Gastrocnemius medialis (tissue), 4 donors: ENCODE measurements at regions not wholly inside any gene's neighbourhood (a gene's known extent, or its start where the extent isn't known, plus 50 kb on each side); places are given as distances from the start of the nearest gene placed in this dataset.

ENCODE experiments used
- ATAC-seq, 2 donors: fragments of 150-250 bp; one replicate each; pipeline ENCODE4 v1.9.1; 2016
- DNase-seq, 2 donors: peaks; one replicate each; pipeline ENCODE4 v3.0.0-alpha.2; 2019
- H3K27ac ChIP-seq, 4 donors: fragments of 200-600 bp; sonication (generic); 1 replicate in 1 of 4; 2 replicates in 3 of 4; pipeline ENCODE4 v1.5.1; 2016 to 2018; ENCODE audit warnings: mild to moderate bottlenecking in 2 of 4, moderate library complexity in 1 of 4
- H3K27me3 ChIP-seq, 3 donors: fragments of 200-600 bp; sonication (generic) in 2 of 3; 1 replicate in 1 of 3; 2 replicates in 2 of 3; pipeline versions ENCODE4 v1.5.1 to v1.6.0; 2016 to 2019; ENCODE audit warnings: mild to moderate bottlenecking in 1 of 3, moderate library complexity in 1 of 3
- H3K36me3 ChIP-seq, 2 donors: fragments of 200-600 bp; sonication (generic) in 1 of 2; one replicate each; pipeline ENCODE4 v1.5.1; 2017 to 2018
- H3K4me1 ChIP-seq, 2 donors: fragments of 200-600 bp; sonication (generic) in 1 of 2; one replicate each; pipeline ENCODE4 v1.5.1; 2016 to 2017; ENCODE audit warnings: mild to moderate bottlenecking in 2 of 2
- H3K4me3 ChIP-seq, 4 donors: fragments of 200-600 bp; sonication (generic) in 3 of 4; 1 replicate in 1 of 4; 2 replicates in 3 of 4; pipeline ENCODE4 v1.5.1; 2016 to 2019; ENCODE audit warnings: mild to moderate bottlenecking in 2 of 4
- H3K9me3 ChIP-seq, 3 donors: fragments of 200-600 bp; sonication (generic) in 2 of 3; 1 replicate in 1 of 3; 2 replicates in 2 of 3; pipeline ENCODE4 v1.5.1; 2016 to 2019
- CTCF ChIP-seq, 5 experiments: fragments of 450-650 bp in 3 of 5; fragments of 200-600 bp in 2 of 5; sonication (generic) in 2 of 5; IDR thresholded peaks in 4 of 5; conservative IDR thresholded peaks in 1 of 5; 1 replicate in 4 of 5; 2 replicates in 1 of 5; pipeline ENCODE4 v1.5.1; 2016 to 2019; ENCODE audit warnings: antibody characterized with exemption in 5 of 5, mild to moderate bottlenecking in 3 of 5, moderate library complexity in 3 of 5
- POLR2A ChIP-seq, 2 donors: fragments of 450-650 bp; IDR thresholded peaks; one replicate each; pipeline ENCODE4 v1.6.1; 2017; ENCODE audit warnings: antibody characterized with exemption in 2 of 2, mild to moderate bottlenecking in 2 of 2, moderate library complexity in 2 of 2
- in situ Hi-C, 4 donors: fragments of 200-750 bp; cut with MboI; loops; one replicate each; pipeline versions ENCODE4 v1.15.0 to v1.8.0; 2017; ENCODE audit warnings: low sequenced_read_pairs in 4 of 4
- intact Hi-C: fragments of 100-400 bp; cut with DNase I; formaldehyde crosslinking; loops from one replicate; pipeline ENCODE4 v1.15.1; 2023; ENCODE audit warnings: low total_unique reads

GRCh38 chr10:83680470-83680891 is 458.8 kb upstream of the GHITM start:
- H3K4me3 ChIP-seq, result no peak overlapping the region
- no peak for DNase-seq
- in situ Hi-C loops, result no loop called here
- H3K27ac ChIP-seq, result no peak overlapping the region
- H3K27me3 ChIP-seq, result no peaks in the 10 kb centered on the region
- H3K9me3 ChIP-seq, result no peaks in the 10 kb centered on the region
- intact Hi-C loops, result no loop called here
- no peaks in the 10 kb centered on the region for H3K4me1 ChIP-seq
- TF ChIP-seq CTCF (IDR thresholded peaks at IDR 0.05 in 4 of 5, conservative IDR thresholded peaks at IDR 0.05 in 1 of 5) (no peak), POLR2A (IDR thresholded peaks at IDR 0.05) (no peak)
- H3K36me3 ChIP-seq, result no peaks in the 10 kb centered on the region
- ATAC-seq, result no peak

- Histone ChIP-seq H3K4me1 (no peaks in the 10 kb centered on the region), H3K9me3 (no peaks in the 10 kb centered on the region), H3K27ac (no peak overlapping the region), H3K27me3 (no peaks in the 10 kb centered on the region), H3K36me3 (no peaks in the 10 kb centered on the region), H3K4me3 (no peak overlapping the region)
- ATAC-seq (no peak), DNase-seq (no peak)
- no peak for TF ChIP-seq CTCF (IDR thresholded peaks at IDR 0.05 in 4 of 5, conservative IDR thresholded peaks at IDR 0.05 in 1 of 5)
- no peak for TF ChIP-seq POLR2A (IDR thresholded peaks at IDR 0.05)
- intact Hi-C loops, result no loop called here
- in situ Hi-C loops, result no loop called here
Measured at GRCh38 chr10:83682414-83682813, 456.9 kb upstream of the GHITM start.

GRCh38 chr10:83685458-83685857 is 453.9 kb upstream of the GHITM start:
- Histone ChIP-seq H3K27ac (no peak overlapping the region), H3K9me3 (no peaks in the 10 kb centered on the region), H3K4me3 (no peak overlapping the region), H3K4me1 (no peaks in the 10 kb centered on the region), H3K36me3 (no peaks in the 10 kb centered on the region), H3K27me3 (no peaks in the 10 kb centered on the region)
- in situ Hi-C loops (no loop called here), intact Hi-C loops (no loop called here)
- TF ChIP-seq CTCF (IDR thresholded peaks at IDR 0.05 in 4 of 5, conservative IDR thresholded peaks at IDR 0.05 in 1 of 5) (no peak), POLR2A (IDR thresholded peaks at IDR 0.05) (no peak)
- ATAC-seq (no peak), DNase-seq (no peak)

- intact Hi-C loops (no loop called here), in situ Hi-C loops (no loop called here)
- Histone ChIP-seq H3K4me3 (no peak overlapping the region), H3K9me3 (no peaks in the 10 kb centered on the region), H3K27me3 (no peaks in the 10 kb centered on the region), H3K27ac (no peak overlapping the region), H3K4me1 (no peaks in the 10 kb centered on the region), H3K36me3 (no peaks in the 10 kb centered on the region)
- TF ChIP-seq POLR2A (IDR thresholded peaks at IDR 0.05) (no peak), CTCF (IDR thresholded peaks at IDR 0.05 in 4 of 5, conservative IDR thresholded peaks at IDR 0.05 in 1 of 5) (no peak)
- ATAC-seq, result no peak
- no peak for DNase-seq
Measured at GRCh38 chr10:83691791-83692596, 447.3 kb upstream of the GHITM start.

GRCh38 chr10:83698899-83699298 is 440.4 kb upstream of the GHITM start:
- ATAC-seq, result no peak
- H3K27me3 ChIP-seq, result no peaks in the 10 kb centered on the region
- in situ Hi-C loops, result no loop called here

More at GRCh38 chr10:83698899-83699298, 440.4 kb upstream of the GHITM start:
- no peak overlapping the region for H3K4me3 ChIP-seq
- no peaks in the 10 kb centered on the region for H3K9me3 ChIP-seq
- no peak for DNase-seq
- H3K27ac ChIP-seq, result no peak overlapping the region
- H3K36me3 ChIP-seq, result no peaks in the 10 kb centered on the region
- no peak for TF ChIP-seq CTCF (IDR thresholded peaks at IDR 0.05 in 4 of 5, conservative IDR thresholded peaks at IDR 0.05 in 1 of 5)
- no peak for TF ChIP-seq POLR2A (IDR thresholded peaks at IDR 0.05)
- intact Hi-C loops, result no loop called here
- no peaks in the 10 kb centered on the region for H3K4me1 ChIP-seq
